ENCODE measurements at regions not wholly inside any gene's neighbourhood (a gene's known extent, or its start where the extent isn't known, plus 50 kb on each side); places are given as distances from the start of the nearest gene placed in this dataset.
"Not testable (repeated sequence)": the region's sequence is repeated elsewhere in the genome, so short reads cannot be mapped to it uniquely, and the experiment has no call there.

DNA sequence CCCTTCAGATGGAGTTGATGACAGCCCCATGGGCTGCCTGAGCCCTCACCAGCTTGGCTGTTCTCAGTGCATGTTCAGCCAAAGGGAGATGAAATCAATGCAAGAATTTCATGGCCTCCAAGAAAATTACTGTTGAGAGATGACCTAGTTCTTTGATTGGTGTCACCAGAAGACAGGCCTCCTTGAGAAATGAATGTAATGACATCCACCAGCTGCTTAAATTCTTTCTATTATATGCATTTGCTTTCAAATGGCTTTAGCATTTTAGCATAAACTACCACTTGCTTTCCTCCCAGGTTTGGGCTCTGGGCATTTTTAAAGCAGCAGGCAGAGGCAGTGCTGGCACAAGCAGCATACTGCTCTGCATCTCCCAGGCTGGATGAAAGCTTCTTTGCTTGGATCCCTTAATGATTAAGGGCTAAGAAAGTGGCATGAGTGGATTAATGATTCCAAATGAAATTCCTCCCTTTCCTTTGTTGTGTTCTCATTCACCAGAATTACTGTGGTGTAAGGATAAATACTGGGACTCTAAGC, 278.4 kb downstream of the ZNF326 start:
- intact Hi-C loops (cut with DNase I, micrococcal nuclease) = no loop called here
- ATAC-seq (no peak), DNase-seq (no peak)

DNA sequence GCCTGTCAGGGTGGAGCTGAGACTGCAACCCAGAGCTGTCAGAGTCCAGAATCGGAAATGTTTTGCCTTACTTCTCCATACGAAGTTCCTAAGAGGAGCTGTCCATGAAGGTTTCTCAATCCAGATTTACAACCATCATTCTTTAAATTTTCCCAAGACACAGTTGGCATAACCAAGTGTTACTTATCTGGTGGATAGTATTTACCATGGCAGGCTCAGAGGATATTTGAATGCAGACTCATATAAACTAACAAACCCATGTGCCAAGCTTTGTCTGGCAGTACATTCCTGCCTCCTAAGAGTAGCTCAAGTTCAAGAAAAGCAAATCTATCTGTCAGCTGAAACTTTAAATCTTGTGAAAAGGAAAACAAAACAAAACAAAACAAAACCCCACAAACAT, 267.9 kb downstream of the ZNF326 start:
- DNase-seq (no peak), ATAC-seq (no peak)
- intact Hi-C loops (cut with DNase I, micrococcal nuclease) = no loop called here

DNA sequence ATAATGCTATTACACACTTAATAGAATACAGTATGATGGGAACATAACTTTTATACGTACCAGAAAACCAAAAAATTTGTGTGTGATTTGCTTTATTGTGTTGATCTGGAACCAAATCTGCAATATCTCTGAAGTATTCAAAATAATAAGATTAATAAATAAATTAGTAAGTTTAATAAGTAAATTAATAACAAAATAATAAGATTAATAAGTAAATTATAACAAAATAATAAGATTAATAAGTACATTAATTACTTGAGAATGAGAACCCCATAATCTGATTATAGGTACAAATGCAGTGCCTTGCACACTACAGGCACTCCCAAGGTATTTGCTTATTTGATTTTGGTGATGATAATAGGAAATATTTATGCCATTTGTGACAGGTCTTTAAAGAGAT, 267.4 kb downstream of the ZNF326 start:
- DNase-seq (no peak), ATAC-seq (no peak)
- intact Hi-C loops (cut with DNase I, micrococcal nuclease) = no loop called here

- DNase-seq = no peak
- ATAC-seq = peak; percentile 37
- intact Hi-C loops (cut with DNase I, micrococcal nuclease) = no loop called here
Observed at GRCh38 chr1:90246069-90246468, 251.2 kb downstream of the ZNF326 start.

- intact Hi-C loops (cut with DNase I, micrococcal nuclease) = no loop called here
- ATAC-seq (no peak), DNase-seq (no peak)
Observed at GRCh38 chr1:90236493-90236892, 241.6 kb downstream of the ZNF326 start.

GRCh38 chr1:90223401-90223800, 228.5 kb downstream of the ZNF326 start:
- no peak for ATAC-seq
- intact Hi-C loops (cut with DNase I, micrococcal nuclease) = no loop called here
- DNase-seq = no peak

DNA sequence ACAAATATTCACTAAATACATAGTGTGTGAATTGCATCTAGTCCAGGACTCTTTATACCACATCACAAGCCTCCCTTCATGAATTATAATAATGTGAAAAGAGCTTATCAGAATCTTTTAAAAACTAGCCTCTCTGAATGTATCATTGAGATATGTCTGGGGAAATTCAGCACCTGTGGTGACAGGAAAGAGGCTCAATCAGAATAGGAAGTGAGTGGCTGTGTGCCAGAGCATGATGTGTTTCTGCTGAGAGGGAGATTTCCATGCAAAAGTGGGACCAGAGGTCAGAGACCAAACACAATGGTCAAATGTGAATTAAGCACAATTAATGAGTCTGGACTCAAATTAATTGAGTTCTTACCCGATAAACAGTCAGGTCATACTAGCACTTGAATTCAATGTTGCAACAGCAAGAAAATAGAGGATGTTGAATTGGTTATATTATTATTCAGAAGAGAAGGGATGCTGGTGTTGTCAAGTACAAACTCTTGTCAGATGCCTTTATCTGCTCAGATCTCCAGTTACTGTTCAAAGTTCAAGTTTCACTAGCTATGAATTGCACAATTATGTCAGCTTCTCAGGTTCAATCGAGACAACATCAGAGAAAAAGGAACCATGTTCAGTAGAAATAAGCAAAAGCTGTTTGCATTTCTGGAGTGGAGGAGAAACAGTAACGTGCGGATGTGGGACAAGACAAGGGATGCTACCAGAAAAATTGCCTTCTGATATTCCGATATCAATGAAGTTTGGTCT, 226.2 kb downstream of the ZNF326 start:
- intact Hi-C loops (cut with DNase I, micrococcal nuclease) = no loop called here
- DNase-seq (no peak), ATAC-seq (peak; percentile 93)

- ATAC-seq (peak; percentile 43), DNase-seq (no peak)
- intact Hi-C loops (cut with DNase I, micrococcal nuclease) = no loop called here
Observed at GRCh38 chr1:90220496-90220895, 225.6 kb downstream of the ZNF326 start.

DNA sequence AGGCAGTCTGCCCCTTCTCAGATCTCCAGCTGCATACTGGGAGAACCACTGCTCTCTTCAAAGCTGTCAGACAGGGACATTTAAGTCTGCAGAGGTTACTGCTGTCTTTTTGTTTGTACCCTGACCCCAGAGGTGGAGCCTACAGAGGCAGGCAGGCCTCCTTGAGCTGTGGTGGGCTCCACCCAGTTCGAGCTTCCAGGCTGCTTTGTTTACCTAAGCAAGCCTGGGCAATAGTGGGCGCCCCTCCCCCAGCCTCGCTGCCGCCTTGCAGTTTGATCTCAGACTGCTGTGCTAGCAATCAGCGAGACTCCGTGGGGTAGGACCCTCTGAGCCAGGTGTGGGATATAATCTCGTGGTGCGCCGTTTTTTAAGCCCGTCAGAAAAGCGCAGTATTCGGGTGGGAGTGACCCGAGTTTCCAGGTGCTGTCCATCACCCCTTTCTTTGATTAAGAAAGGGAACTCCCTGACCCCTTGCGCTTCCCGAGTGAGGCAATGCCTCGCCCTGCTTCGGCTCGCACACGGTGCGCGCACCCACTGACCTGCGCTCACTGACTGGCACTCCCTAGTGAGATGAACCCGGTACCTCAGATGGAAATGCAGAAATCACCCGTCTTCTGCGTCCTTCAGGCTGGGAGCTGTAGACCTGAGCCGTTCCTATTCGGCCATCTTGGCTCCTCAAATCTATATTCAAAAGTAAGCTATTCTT, 224.4 kb downstream of the ZNF326 start:
- peak; percentile 48 to 60 for DNase-seq

GRCh38 chr1:90210633-90211491, 216.0 kb downstream of the ZNF326 start:
- intact Hi-C loops (cut with DNase I, micrococcal nuclease) = no loop called here
- DNase-seq (no peak), ATAC-seq (peak; percentile 63)

More for the DNA sequence above, 224.4 kb downstream of the ZNF326 start:
- intact Hi-C loops (cut with DNase I, micrococcal nuclease) = not testable (repeated sequence)
- ATAC-seq = peak; percentile 60

- DNase-seq (no peak), ATAC-seq (no peak)
- intact Hi-C loops (cut with DNase I, micrococcal nuclease) = no loop called here
Observed at GRCh38 chr1:90208949-90209348, 214.0 kb downstream of the ZNF326 start.

- intact Hi-C loops (cut with DNase I, micrococcal nuclease) = no loop called here
- DNase-seq (no peak), ATAC-seq (no peak)
Observed at GRCh38 chr1:90206260-90206659, 211.3 kb downstream of the ZNF326 start.

DNA sequence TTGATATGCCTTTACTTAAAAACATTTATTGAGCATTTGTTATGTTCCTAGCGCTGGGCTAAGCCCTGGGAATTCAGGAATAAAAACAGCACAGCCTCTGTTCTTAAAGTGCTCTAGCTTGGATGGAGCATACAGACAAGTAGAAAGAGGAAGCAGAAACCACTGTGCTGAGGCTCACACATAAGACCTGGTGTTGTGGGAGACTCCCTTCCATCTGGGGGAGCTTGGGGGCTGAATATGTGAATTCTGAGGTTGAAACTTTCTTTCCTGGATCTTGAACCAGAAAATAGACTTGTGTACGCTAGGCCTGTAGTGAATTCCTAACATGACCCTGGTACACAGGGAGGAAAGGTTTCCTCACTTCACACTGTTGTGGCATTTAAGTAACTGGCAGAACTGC, 209.9 kb downstream of the ZNF326 start:
- intact Hi-C loops (cut with DNase I, micrococcal nuclease) = no loop called here
- DNase-seq (no peak), ATAC-seq (no peak)

- DNase-seq (peak in 1 of 2 donors; percentile 24), ATAC-seq (peak; percentile 77)
- intact Hi-C loops (cut with DNase I, micrococcal nuclease) = no loop called here
Observed at GRCh38 chr1:90204023-90204590, 209.2 kb downstream of the ZNF326 start.

- intact Hi-C loops (cut with DNase I, micrococcal nuclease) = no loop called here
- DNase-seq (peak; percentile 53 to 65), ATAC-seq (peak; percentile 78)
Observed at GRCh38 chr1:90201467-90202358, 206.8 kb downstream of the ZNF326 start.

- peak; percentile 42 for ATAC-seq
- intact Hi-C loops (cut with DNase I, micrococcal nuclease) = no loop called here
Observed at GRCh38 chr1:90200646-90201205, 205.8 kb downstream of the ZNF326 start.

DNA sequence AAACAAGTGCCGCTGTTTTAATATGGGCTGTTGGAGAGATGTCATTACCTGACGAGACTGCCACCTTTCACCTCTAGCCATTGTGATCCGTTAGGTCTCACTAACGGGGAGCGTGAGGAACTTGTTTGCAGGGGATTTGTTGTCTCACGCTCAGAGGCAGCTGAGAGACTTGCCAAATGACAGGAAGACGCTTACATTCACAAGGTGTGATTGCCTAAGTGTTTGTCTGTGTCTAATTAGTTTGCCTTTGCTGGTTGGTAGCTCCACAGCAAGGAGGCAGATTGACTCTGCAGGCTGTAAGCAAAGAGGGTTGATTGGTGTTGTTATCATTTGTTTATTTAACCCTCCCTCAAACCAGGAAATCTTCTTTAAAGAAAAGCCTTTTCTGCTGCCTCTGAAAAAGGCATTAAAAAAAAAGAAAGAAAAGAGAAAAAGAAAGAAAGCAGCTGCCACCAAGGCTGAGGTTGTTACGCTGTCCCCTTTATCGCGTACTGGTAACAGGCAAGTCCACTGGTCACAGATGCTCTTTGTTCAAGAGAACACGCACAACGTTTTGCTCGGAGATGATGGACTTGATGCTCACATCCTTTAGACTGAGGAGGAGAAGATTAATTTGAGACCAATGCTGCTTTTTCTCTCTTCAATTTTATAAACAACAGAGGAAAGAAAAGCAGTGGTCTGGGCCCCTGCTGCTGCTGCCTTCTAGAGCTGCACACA, 203.9 kb downstream of the ZNF326 start:
- ATAC-seq = peak; percentile 57
- intact Hi-C loops (cut with DNase I, micrococcal nuclease) = no loop called here
- no peak for DNase-seq

More at GRCh38 chr1:90200646-90201205, 205.8 kb downstream of the ZNF326 start:
- DNase-seq = no peak

Data from left colon (tissue), 2 donors.